Motor neuron (in vitro differentiated cells): ENCODE measurements at regions not wholly inside any gene's neighbourhood (a gene's known extent, or its start where the extent isn't known, plus 50 kb on each side); places are given as distances from the start of the nearest gene placed in this dataset.

Experiments
- ATAC-seq, 8 experiments: fragments of 200-7000 bp; cut with Tn5 transposase; replicated peaks in 6 of 8; 2 replicates each; pipeline ENCODE4 v1.8.0; 2021; ENCODE audit warnings: mild to moderate bottlenecking in 8 of 8, moderate library complexity in 8 of 8
- H3K27ac ChIP-seq, 2 donors: fragments of 250-450 bp; sonication (Bioruptor Pico); 2 replicates each; pipeline ENCODE4 v1.9.0; 2021; ENCODE audit warnings: antibody characterized with exemption in 2 of 2, mild to moderate bottlenecking in 2 of 2, moderate library complexity in 1 of 2
- H3K4me1 ChIP-seq, 2 donors: fragments of 250-450 bp; sonication (Bioruptor Pico); replicated peaks in 1 of 2; 2 replicates each; pipeline ENCODE4 v1.6.1; 2021; ENCODE audit warnings: antibody characterized with exemption in 2 of 2, mild to moderate bottlenecking in 2 of 2, moderate library complexity in 1 of 2
- H3K4me3 ChIP-seq, 5 donors: fragments of 250-450 bp; sonication (Bioruptor Pico); 2 replicates each; pipeline ENCODE4 v1.9.0; 2021; ENCODE audit warnings: antibody characterized with exemption in 5 of 5, mild to moderate bottlenecking in 5 of 5, moderate library complexity in 4 of 5
- WGBS, 10 experiments: fragments of 450-650 bp; shearing (Covaris generic); methylation state at CpG; one replicate each; pipeline ENCODE4 v1.0.0; 2022; 5-methylcytosine and 5-hydroxymethylcytosine counted together
- in situ Hi-C, 9 experiments: fragments of 400-800 bp; cut with MboI; loops; one replicate each; pipeline ENCODE4 v1.15.0; 2021; ENCODE audit warnings: low sequenced_read_pairs in 9 of 9, low pct_unique_long_range_greater_than_20kb in 2 of 9; ENCODE audit not compliant: unreplicated experiment in 9 of 9

GRCh38 chr12:69071091-69071370 lies 138.1 kb upstream of the CPM start:
- in situ Hi-C loops = loop anchor here in 1 of 9 experiments (10.0 kb wide), 1 partner anchor 196 kb away; no protein-coding TSS in a partner anchor
- H3K27ac ChIP-seq = no peak overlapping the region
- H3K4me1 ChIP-seq = peaks cover 0 to 2% of the 10 kb centered on the region in 2 donors
- no peak for ATAC-seq
- H3K4me3 ChIP-seq = no peak overlapping the region
- WGBS, 10 experiments = 50 to 83% methylated on average over 1 of the region's 1 CpG; no CpG with 5 or more reads in 8 of the 10 experiments

GRCh38 chr12:69073035-69073434 lies 140.1 kb upstream of the CPM start:
- Histone ChIP-seq H3K4me3 (no peak overlapping the region), H3K4me1 (no peaks in the 10 kb centered on the region), H3K27ac (no peak overlapping the region)
- ATAC-seq = no peak
- in situ Hi-C loops = loop anchor here in 1 of 9 experiments (10.0 kb wide), 1 partner anchor 198 kb away; no protein-coding TSS in a partner anchor

- no peaks in the 10 kb centered on the region for H3K4me1 ChIP-seq
- no peak overlapping the region for H3K27ac ChIP-seq
- 59 to 100% (median 82%) methylated on average over 2 to 5 of the region's 5 CpGs for WGBS, 10 experiments
- no peak overlapping the region for H3K4me3 ChIP-seq
- ATAC-seq = no peak
- in situ Hi-C loops = loop anchor here in 2 of 9 experiments (10.0 to 25.0 kb wide), 2 partner anchors 200 to 212 kb away; no protein-coding TSS in a partner anchor
Observed at GRCh38 chr12:69074556-69075349, 141.8 kb upstream of the CPM start.

GRCh38 chr12:69083689-69084088 lies 150.7 kb upstream of the CPM start:
- no peak for ATAC-seq
- in situ Hi-C loops = loop anchor here in 1 of 9 experiments (25.0 kb wide), 1 partner anchor 221 kb away; no protein-coding TSS in a partner anchor
- Histone ChIP-seq H3K4me3 (no peak overlapping the region), H3K27ac (no peak overlapping the region), H3K4me1 (no peaks in the 10 kb centered on the region)
- 0 to 94% (median 63%) methylated on average over 1 to 5 of the region's 5 CpGs; no CpG with 5 or more reads in 3 of the 10 experiments for WGBS, 10 experiments

- in situ Hi-C loops = loop anchor here in 1 of 9 experiments (25.0 kb wide), 1 partner anchor 223 kb away; no protein-coding TSS in a partner anchor
- Histone ChIP-seq H3K4me1 (no peaks in the 10 kb centered on the region), H3K27ac (no peak overlapping the region), H3K4me3 (no peak overlapping the region)
- ATAC-seq = peak in 2 of 8 experiments; percentile 70 to 77
Observed at GRCh38 chr12:69084816-69085378, 151.9 kb upstream of the CPM start.

GRCh38 chr12:69085852-69086251 lies 152.9 kb upstream of the CPM start:
- in situ Hi-C loops = loop anchor here in 1 of 9 experiments (25.0 kb wide), 1 partner anchor 224 kb away; no protein-coding TSS in a partner anchor
- no peak overlapping the region for H3K27ac ChIP-seq
- no peaks in the 10 kb centered on the region for H3K4me1 ChIP-seq
- no peak for ATAC-seq
- WGBS, 10 experiments = 28 to 61% (median 60%) methylated on average over 1 to 2 of the region's 2 CpGs; no CpG with 5 or more reads in 4 of the 10 experiments
- H3K4me3 ChIP-seq = no peak overlapping the region

GRCh38 chr12:69087986-69088385 lies 151.4 kb upstream of the CPSF6 start:
- no peaks in the 10 kb centered on the region for H3K4me1 ChIP-seq
- H3K27ac ChIP-seq = no peak overlapping the region
- in situ Hi-C loops = loop anchor here in 1 of 9 experiments (25.0 kb wide), 1 partner anchor 226 kb away; no protein-coding TSS in a partner anchor
- WGBS, 10 experiments = 37 to 96% (median 77%) methylated on average over 2 to 8 of the region's 8 CpGs; no CpG with 5 or more reads in 1 of the 10 experiments
- no peak overlapping the region for H3K4me3 ChIP-seq
- no peak for ATAC-seq

GRCh38 chr12:69090722-69091121 lies 148.6 kb upstream of the CPSF6 start:
- in situ Hi-C loops = loop anchor here in 1 of 9 experiments (25.0 kb wide), 1 partner anchor 228 kb away; no protein-coding TSS in a partner anchor
- Histone ChIP-seq H3K4me1 (no peaks in the 10 kb centered on the region), H3K4me3 (no peak overlapping the region), H3K27ac (no peak overlapping the region)
- 0 to 64% (median 20%) methylated on average over 1 of the region's 1 CpG; no CpG with 5 or more reads in 1 of the 10 experiments for WGBS, 10 experiments
- ATAC-seq = no peak

GRCh38 chr12:69091442-69092017 lies 147.8 kb upstream of the CPSF6 start:
- no peak overlapping the region for H3K4me3 ChIP-seq
- in situ Hi-C loops = loop anchor here in 1 of 9 experiments (25.0 kb wide), 1 partner anchor 229 kb away; no protein-coding TSS in a partner anchor
- ATAC-seq = peak in 1 of 8 experiments; percentile 49
- no peak overlapping the region for H3K27ac ChIP-seq
- peaks cover 0 to 1% of the 10 kb centered on the region in 2 donors for H3K4me1 ChIP-seq
- 11 to 80% (median 52%) methylated on average over 1 to 6 of the region's 6 CpGs for WGBS, 10 experiments

- Histone ChIP-seq H3K4me3 (no peak overlapping the region), H3K27ac (no peak overlapping the region), H3K4me1 (peaks cover 3 to 5% of the 10 kb centered on the region in 2 donors)
- WGBS, 10 experiments = 74 to 100% (median 100%) methylated on average over 1 to 4 of the region's 4 CpGs; no CpG with 5 or more reads in 2 of the 10 experiments
- in situ Hi-C loops = loop anchor here in 1 of 9 experiments (25.0 kb wide), 1 partner anchor 230 kb away; no protein-coding TSS in a partner anchor
- no peak for ATAC-seq
Observed at GRCh38 chr12:69092137-69092536, 147.2 kb upstream of the CPSF6 start.

GRCh38 chr12:69094606-69095216 lies 144.7 kb upstream of the CPSF6 start:
- no peak for ATAC-seq
- no peak overlapping the region for H3K27ac ChIP-seq
- H3K4me1 ChIP-seq = peaks cover 3 to 12% of the 10 kb centered on the region in 2 donors
- H3K4me3 ChIP-seq = no peak overlapping the region
- in situ Hi-C loops = loop anchor here in 1 of 9 experiments (25.0 kb wide), 1 partner anchor 232 kb away; no protein-coding TSS in a partner anchor
- 42 to 100% (median 73%) methylated on average over 1 to 4 of the region's 4 CpGs; no CpG with 5 or more reads in 1 of the 10 experiments for WGBS, 10 experiments

- no peak for ATAC-seq
- in situ Hi-C loops = loop anchor here in 1 of 9 experiments (25.0 kb wide), 1 partner anchor 234 kb away; no protein-coding TSS in a partner anchor
- peaks cover 3 to 12% of the 10 kb centered on the region in 2 donors for H3K4me1 ChIP-seq
- 54 to 100% (median 84%) methylated on average over 1 to 8 of the region's 9 CpGs; no CpG with 5 or more reads in 2 of the 10 experiments for WGBS, 10 experiments
- no peak overlapping the region for H3K27ac ChIP-seq
- H3K4me3 ChIP-seq = no peak overlapping the region
Observed at GRCh38 chr12:69095765-69096477, 143.4 kb upstream of the CPSF6 start.
